ENCODE measurements at regions not wholly inside any gene's neighbourhood (a gene's known extent, or its start where the extent isn't known, plus 50 kb on each side); places are given as distances from the start of the nearest gene placed in this dataset.

DNA sequence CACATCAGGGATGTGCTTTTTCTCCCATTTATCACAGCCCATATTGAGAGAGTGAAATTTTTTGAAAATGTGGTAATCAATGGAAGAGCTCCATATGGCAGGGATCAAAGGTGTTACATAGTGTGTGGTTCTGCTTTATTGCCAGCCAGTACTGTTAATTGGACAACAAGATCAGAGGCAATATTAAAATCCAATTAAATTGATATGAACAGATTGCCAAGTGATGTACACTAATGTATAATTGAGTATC lies 338.9 kb downstream of the BCL11A start:
- TF ChIP-seq, protein P1, sequence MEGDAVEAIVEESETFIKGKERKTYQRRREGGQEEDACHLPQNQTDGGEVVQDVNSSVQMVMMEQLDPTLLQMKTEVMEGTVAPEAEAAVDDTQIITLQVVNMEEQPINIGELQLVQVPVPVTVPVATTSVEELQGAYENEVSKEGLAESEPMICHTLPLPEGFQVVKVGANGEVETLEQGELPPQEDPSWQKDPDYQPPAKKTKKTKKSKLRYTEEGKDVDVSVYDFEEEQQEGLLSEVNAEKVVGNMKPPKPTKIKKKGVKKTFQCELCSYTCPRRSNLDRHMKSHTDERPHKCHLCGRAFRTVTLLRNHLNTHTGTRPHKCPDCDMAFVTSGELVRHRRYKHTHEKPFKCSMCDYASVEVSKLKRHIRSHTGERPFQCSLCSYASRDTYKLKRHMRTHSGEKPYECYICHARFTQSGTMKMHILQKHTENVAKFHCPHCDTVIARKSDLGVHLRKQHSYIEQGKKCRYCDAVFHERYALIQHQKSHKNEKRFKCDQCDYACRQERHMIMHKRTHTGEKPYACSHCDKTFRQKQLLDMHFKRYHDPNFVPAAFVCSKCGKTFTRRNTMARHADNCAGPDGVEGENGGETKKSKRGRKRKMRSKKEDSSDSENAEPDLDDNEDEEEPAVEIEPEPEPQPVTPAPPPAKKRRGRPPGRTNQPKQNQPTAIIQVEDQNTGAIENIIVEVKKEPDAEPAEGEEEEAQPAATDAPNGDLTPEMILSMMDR (IDR thresholded peaks at IDR 0.05; ENCODE audit: borderline replicate concordance, extremely low read depth, low read length, poor library complexity, severe bottlenecking) = no peak
- no peak for TF ChIP-seq EZH2 (IDR thresholded peaks at IDR 0.05; ENCODE audit: borderline replicate concordance, low read depth, low read length, severe bottlenecking)
